Peyer's patch (tissue), 4 donors: ENCODE measurements at regions not wholly inside any gene's neighbourhood (a gene's known extent, or its start where the extent isn't known, plus 50 kb on each side); places are given as distances from the start of the nearest gene placed in this dataset.

Source experiments
- CTCF ChIP-seq, 6 experiments: fragments of 450-650 bp in 4 of 6; fragments of 200-600 bp in 2 of 6; sonication (generic) in 1 of 6; IDR thresholded peaks; one replicate each; pipeline ENCODE4 v1.5.1; 2017 to 2019; ENCODE audit warnings: antibody characterized with exemption in 6 of 6, mild to moderate bottlenecking in 3 of 6, moderate library complexity in 1 of 6
- POLR2A ChIP-seq, 2 donors: fragments of 450-650 bp; IDR thresholded peaks; one replicate each; pipeline ENCODE4 v1.5.1; 2017; ENCODE audit warnings: antibody characterized with exemption in 2 of 2, mild to moderate bottlenecking in 2 of 2, moderate library complexity in 2 of 2

DNA sequence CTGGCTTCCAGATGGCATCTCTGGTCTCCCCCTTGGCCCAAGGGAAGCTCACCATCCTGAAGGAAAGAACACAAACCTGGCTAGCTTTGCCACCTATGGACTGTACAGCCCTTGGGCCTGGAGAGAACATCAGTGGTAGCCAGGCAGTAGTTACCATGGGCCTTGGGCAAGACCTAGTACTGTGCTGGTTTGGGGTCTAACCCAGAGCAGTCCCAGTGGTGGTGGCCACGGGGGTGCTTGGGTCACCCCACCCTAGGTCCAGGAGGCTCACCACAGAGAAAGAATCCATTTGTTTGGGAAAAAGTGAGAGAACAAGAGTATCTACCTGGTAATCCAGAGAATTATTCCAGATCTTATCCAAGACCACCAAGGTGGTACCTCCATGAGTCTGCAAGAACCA is 290.7 kb upstream of the PPP1R2C start:
- TF ChIP-seq CTCF (IDR thresholded peaks at IDR 0.05) (no peak), POLR2A (IDR thresholded peaks at IDR 0.05) (no peak)
